MM.1S (cell line): ENCODE measurements at regions not wholly inside any gene's neighbourhood (a gene's known extent, or its start where the extent isn't known, plus 50 kb on each side); places are given as distances from the start of the nearest gene placed in this dataset.

Source experiments
- DNase-seq: peaks from one replicate; pipeline ENCODE4 v3.0.0-alpha.2; 2015
- H2AFZ ChIP-seq: fragments of 300-600 bp; sonication (generic); 2 replicates; pipeline ENCODE4 v1.6.0; 2016; ENCODE audit warnings: antibody characterized with exemption, low read length
- H3F3A ChIP-seq: fragments of 300-600 bp; sonication (generic); 2 replicates; pipeline ENCODE4 v1.6.1; 2016; ENCODE audit warnings: mild to moderate bottlenecking, antibody characterized with exemption, low read length, moderate library complexity, mixed read lengths; ENCODE audit not compliant: insufficient read depth
- H3K27ac ChIP-seq: fragments of 300-600 bp; sonication (generic); 2 replicates; pipeline ENCODE4 v1.5.1; 2016; ENCODE audit warnings: mild to moderate bottlenecking, low read length
- H3K27me3 ChIP-seq: fragments of 300-600 bp; sonication (generic); replicated peaks from 2 replicates; pipeline ENCODE4 v1.6.0; 2016; ENCODE audit warnings: low read length; ENCODE audit not compliant: insufficient read depth
- H3K36me3 ChIP-seq: fragments of 300-600 bp; sonication (generic); replicated peaks from 2 replicates; pipeline ENCODE4 v1.6.1; 2016; ENCODE audit warnings: mild to moderate bottlenecking, low read length, mixed read lengths; ENCODE audit not compliant: insufficient read depth
- H3K4me1 ChIP-seq: fragments of 300-600 bp; sonication (generic); 2 replicates; pipeline ENCODE4 v1.6.1; 2016; ENCODE audit warnings: low read length, mixed read lengths
- H3K4me2 ChIP-seq: fragments of 300-600 bp; sonication (generic); 2 replicates; pipeline ENCODE4 v1.6.0; 2016; ENCODE audit warnings: low read depth, low read length
- H3K4me3 ChIP-seq: fragments of 300-600 bp; sonication (generic); 2 replicates; pipeline ENCODE4 v1.5.1; 2016; ENCODE audit warnings: low read length, mixed read lengths
- H3K79me2 ChIP-seq: fragments of 300-600 bp; sonication (generic); 2 replicates; pipeline ENCODE4 v1.6.1; 2016; ENCODE audit warnings: mixed run types, low read length, mixed read lengths
- H3K9ac ChIP-seq: fragments of 300-600 bp; sonication (generic); 2 replicates; pipeline ENCODE4 v1.6.1; 2016; ENCODE audit warnings: low read length, mixed read lengths
- H3K9me2 ChIP-seq: fragments of 300-600 bp; sonication (generic); replicated peaks from 2 replicates; pipeline ENCODE4 v1.6.1; 2016; ENCODE audit warnings: mild to moderate bottlenecking, low read length, mixed read lengths; ENCODE audit not compliant: insufficient read depth
- H3K9me3 ChIP-seq: fragments of 300-600 bp; sonication (generic); replicated peaks from 2 replicates; pipeline ENCODE4 v1.6.1; 2016; ENCODE audit warnings: mild to moderate bottlenecking, low read length, mixed read lengths; ENCODE audit not compliant: insufficient read depth
- H4K20me1 ChIP-seq: fragments of 300-600 bp; sonication (generic); 2 replicates; pipeline ENCODE4 v1.6.1; 2016; ENCODE audit warnings: mild to moderate bottlenecking, low read length, moderate library complexity, mixed read lengths; ENCODE audit not compliant: insufficient read depth
- CTCF ChIP-seq: fragments of 300-600 bp; sonication (generic); IDR thresholded peaks from 2 replicates; pipeline ENCODE4 v1.5.1; 2016; ENCODE audit warnings: antibody characterized with exemption, low read length, mixed read lengths
- EZH2 ChIP-seq: fragments of 300-600 bp; sonication (generic); optimal IDR thresholded peaks from 2 replicates; pipeline ENCODE3; 2017; ENCODE audit warnings: low read depth, mild to moderate bottlenecking, antibody characterized with exemption, low read length, mixed read lengths
- EZH2phosphoT487 ChIP-seq: fragments of 300-600 bp; sonication (generic); IDR thresholded peaks from 2 replicates; pipeline ENCODE4 v1.6.1; 2018; ENCODE audit warnings: antibody characterized with exemption, low read length

GRCh38 chr2:102968375-102968774 is 206.5 kb downstream of the TMEM182 start:
- no peak overlapping the region for H3K9ac ChIP-seq
- no peak overlapping the region for H3K4me3 ChIP-seq
- H2AFZ ChIP-seq: no peak overlapping the region
- H3F3A ChIP-seq: no peaks in the 10 kb centered on the region
- H3K9me2 ChIP-seq: no peaks in the 10 kb centered on the region
- no peak overlapping the region for H3K4me2 ChIP-seq
- no peaks in the 10 kb centered on the region for H3K4me1 ChIP-seq
- TF ChIP-seq EZH2 (no peak), EZH2phosphoT487 (no peak)
- H3K79me2 ChIP-seq: no peaks in the 10 kb centered on the region
- no peaks in the 10 kb centered on the region for H4K20me1 ChIP-seq
- H3K27me3 ChIP-seq: no peaks in the 10 kb centered on the region
- no peak overlapping the region for H3K27ac ChIP-seq
- H3K36me3 ChIP-seq: no peaks in the 10 kb centered on the region
- no peak for DNase-seq
- no peaks in the 10 kb centered on the region for H3K9me3 ChIP-seq

- Histone ChIP-seq H4K20me1 (no peaks in the 10 kb centered on the region), H2AFZ (no peak overlapping the region), H3K9me2 (no peaks in the 10 kb centered on the region), H3K9ac (no peak overlapping the region), H3K4me3 (no peak overlapping the region), H3K27me3 (no peaks in the 10 kb centered on the region), H3F3A (no peaks in the 10 kb centered on the region), H3K4me2 (no peak overlapping the region), H3K4me1 (peaks cover 6% of the 10 kb centered on the region), H3K27ac (no peak overlapping the region), H3K79me2 (no peaks in the 10 kb centered on the region), H3K36me3 (no peaks in the 10 kb centered on the region), H3K9me3 (no peaks in the 10 kb centered on the region)
- no peak for TF ChIP-seq CTCF
- no peak for TF ChIP-seq EZH2phosphoT487
- TF ChIP-seq EZH2: no peak
- no peak for DNase-seq
Observed at GRCh38 chr2:102971701-102972100, 209.9 kb downstream of the TMEM182 start.

- Histone ChIP-seq H3K4me3 (no peak overlapping the region), H4K20me1 (no peaks in the 10 kb centered on the region), H3K4me1 (peaks cover 16% of the 10 kb centered on the region), H3K4me2 (peak overlapping the region; percentile 31; the same call in 1 of the 2 replicates), H3K27ac (no peak overlapping the region), H3K79me2 (no peaks in the 10 kb centered on the region), H3F3A (no peaks in the 10 kb centered on the region), H3K36me3 (no peaks in the 10 kb centered on the region), H3K9me2 (no peaks in the 10 kb centered on the region), H3K9me3 (no peaks in the 10 kb centered on the region), H2AFZ (0 out of 2 replicates have a peak overlapping the region, but pooled peaks have one; percentile 7), H3K9ac (no peak overlapping the region), H3K27me3 (no peaks in the 10 kb centered on the region)
- peak; percentile 77 for DNase-seq
- TF ChIP-seq CTCF (peak; percentile 97), EZH2 (no peak), EZH2phosphoT487 (no peak)
Observed at GRCh38 chr2:102975996-102976975, 214.5 kb downstream of the TMEM182 start.
